ENCODE measurements at regions not wholly inside any gene's neighbourhood (a gene's known extent, or its start where the extent isn't known, plus 50 kb on each side); places are given as distances from the start of the nearest gene placed in this dataset.

GRCh38 chr1:14184454-14184853 is 414.0 kb upstream of the KAZN start:
- Histone ChIP-seq H3K27me3 (peaks cover 12% of the 10 kb centered on the region), H3K4me3 (no peak overlapping the region), H3K9me3 (replicated peaks in 1 of 3) (no peaks in the 10 kb centered on the region), H3K4me1 (replicated peaks in 1 of 2) (no peaks in the 10 kb centered on the region), H3K27ac (no peak overlapping the region), H3K36me3 (replicated peaks in 1 of 2) (no peaks in the 10 kb centered on the region)
- WGBS, 4 donors: 66 to 74% (median 71%) methylated on average over 6 of the region's 6 CpGs
- intact Hi-C loops (cut with DNase I): no loop called here
- TF ChIP-seq CTCF (IDR thresholded peaks at IDR 0.05) (no peak), POLR2A (IDR thresholded peaks at IDR 0.05) (no peak)
- no peak for DNase-seq

DNA sequence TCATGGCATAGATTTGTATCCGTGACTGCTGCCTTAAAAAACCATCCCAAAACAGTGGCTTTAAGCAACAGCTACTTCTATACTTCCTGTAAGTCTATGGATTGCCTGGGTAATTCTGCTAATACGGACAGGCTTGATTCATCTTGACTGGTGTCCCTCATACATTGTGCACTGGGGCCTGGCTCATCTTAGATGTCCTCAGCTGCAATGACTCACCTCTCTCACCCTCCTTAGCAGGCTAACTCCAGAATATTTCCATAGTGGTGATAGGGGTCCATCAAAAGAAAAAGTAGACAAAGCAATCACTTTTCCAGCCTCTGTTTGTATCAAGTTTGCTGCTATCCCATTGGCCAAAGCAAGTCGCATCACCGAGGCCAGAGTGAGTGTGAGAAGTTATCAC is 409.1 kb upstream of the KAZN start:
- Histone ChIP-seq H3K27me3 (no peaks in the 10 kb centered on the region), H3K4me1 (replicated peaks in 1 of 2) (no peaks in the 10 kb centered on the region), H3K9me3 (replicated peaks in 1 of 3) (no peaks in the 10 kb centered on the region), H3K36me3 (replicated peaks in 1 of 2) (no peaks in the 10 kb centered on the region), H3K4me3 (no peak overlapping the region), H3K27ac (no peak overlapping the region)
- TF ChIP-seq CTCF (IDR thresholded peaks at IDR 0.05) (no peak), POLR2A (IDR thresholded peaks at IDR 0.05) (no peak)
- intact Hi-C loops (cut with DNase I): no loop called here
- DNase-seq: no peak
- whole genome bisulfite sequencing, 4 donors: 80 to 86% (median 84%) methylated on average over 4 of the region's 4 CpGs

- intact Hi-C loops (cut with DNase I): no loop called here
- DNase-seq: peak in 1 of 7 donors; percentile 22
- no peak overlapping the region for H3K4me3 ChIP-seq
- TF ChIP-seq POLR2A (IDR thresholded peaks at IDR 0.05): no peak
- no peak for TF ChIP-seq CTCF (IDR thresholded peaks at IDR 0.05)
- no peak overlapping the region for H3K27ac ChIP-seq
- H3K36me3 ChIP-seq (replicated peaks in 1 of 2): no peaks in the 10 kb centered on the region
- no peaks in the 10 kb centered on the region for H3K4me1 ChIP-seq (replicated peaks in 1 of 2)
- H3K9me3 ChIP-seq (replicated peaks in 1 of 3): no peaks in the 10 kb centered on the region
- H3K27me3 ChIP-seq: no peaks in the 10 kb centered on the region
- 62 to 81% (median 72%) methylated on average over 3 of the region's 3 CpGs for WGBS, 4 donors
These were observed 408.0 kb upstream of the KAZN start for GRCh38 chr1:14190508-14190907.

GRCh38 chr1:14194511-14194910 is 404.0 kb upstream of the KAZN start:
- TF ChIP-seq POLR2A (IDR thresholded peaks at IDR 0.05) (no peak), CTCF (IDR thresholded peaks at IDR 0.05) (no peak)
- H3K9me3 ChIP-seq (replicated peaks in 1 of 3): no peaks in the 10 kb centered on the region
- no peaks in the 10 kb centered on the region for H3K4me1 ChIP-seq (replicated peaks in 1 of 2)
- no peaks in the 10 kb centered on the region for H3K36me3 ChIP-seq (replicated peaks in 1 of 2)
- WGBS, 4 donors: 66 to 81% (median 67%) methylated on average over 3 of the region's 3 CpGs
- H3K27me3 ChIP-seq: no peaks in the 10 kb centered on the region
- H3K27ac ChIP-seq: no peak overlapping the region
- intact Hi-C loops (cut with DNase I): no loop called here
- H3K4me3 ChIP-seq: no peak overlapping the region
- no peak for DNase-seq
